ENCODE measurements at regions not wholly inside any gene's neighbourhood (a gene's known extent, or its start where the extent isn't known, plus 50 kb on each side); places are given as distances from the start of the nearest gene placed in this dataset.

DNA sequence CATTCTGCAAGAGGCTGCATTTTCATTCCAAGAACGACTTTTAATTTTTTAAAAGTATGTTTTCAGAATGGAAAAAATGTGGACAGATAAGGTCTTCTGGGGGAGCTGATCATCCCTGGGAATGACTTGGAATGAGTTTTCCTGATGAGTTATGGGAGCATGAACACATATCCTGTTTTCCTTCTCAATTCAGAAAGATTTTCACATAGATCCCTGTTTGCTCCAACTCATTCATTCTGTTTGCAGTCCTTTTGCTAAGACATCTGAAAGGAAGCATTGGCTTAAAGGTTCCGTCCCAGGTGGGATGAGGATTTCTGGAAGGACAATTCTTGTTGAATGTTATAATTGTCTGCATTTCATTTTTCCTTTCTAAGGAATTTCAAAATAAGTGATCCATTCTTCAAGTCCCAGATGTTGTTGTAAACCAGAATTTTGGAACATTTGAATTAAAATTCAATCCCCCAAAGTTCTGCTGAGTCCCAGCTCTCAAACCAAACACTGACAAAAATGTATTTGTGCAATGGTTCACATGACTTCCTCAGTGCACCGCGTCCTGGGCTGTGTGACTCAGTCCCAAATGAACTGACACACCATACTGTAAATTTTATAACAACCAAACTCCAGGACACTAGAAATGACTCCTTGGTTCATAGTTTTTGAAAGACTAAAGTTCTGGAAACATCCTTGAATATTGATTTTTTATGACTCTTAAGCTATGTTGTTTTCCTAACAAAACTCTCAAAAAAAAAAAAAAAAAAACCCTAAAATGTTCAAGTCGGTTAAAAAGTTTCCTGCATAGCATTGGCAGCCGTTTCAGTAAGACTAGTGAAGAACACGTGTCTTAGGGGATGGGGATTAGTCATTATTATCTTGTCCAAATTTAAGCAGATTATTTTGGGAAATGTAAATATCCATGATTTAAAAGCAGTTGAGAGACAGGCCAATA lies 281.8 kb upstream of the TCF4 start:
- TF ChIP-seq, protein P1, sequence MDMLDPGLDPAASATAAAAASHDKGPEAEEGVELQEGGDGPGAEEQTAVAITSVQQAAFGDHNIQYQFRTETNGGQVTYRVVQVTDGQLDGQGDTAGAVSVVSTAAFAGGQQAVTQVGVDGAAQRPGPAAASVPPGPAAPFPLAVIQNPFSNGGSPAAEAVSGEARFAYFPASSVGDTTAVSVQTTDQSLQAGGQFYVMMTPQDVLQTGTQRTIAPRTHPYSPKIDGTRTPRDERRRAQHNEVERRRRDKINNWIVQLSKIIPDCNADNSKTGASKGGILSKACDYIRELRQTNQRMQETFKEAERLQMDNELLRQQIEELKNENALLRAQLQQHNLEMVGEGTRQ (IDR thresholded peaks at IDR 0.05; ENCODE audit: low read length) = no peak
- TF ChIP-seq CEBPB (IDR thresholded peaks at IDR 0.05; ENCODE audit: low read depth, low read length) (no peak), JUN (IDR thresholded peaks at IDR 0.05; ENCODE audit: low read depth, low read length) (no peak)

All from H1 (cell line).